Body of pancreas (tissue), 4 donors: ENCODE measurements at regions not wholly inside any gene's neighbourhood (a gene's known extent, or its start where the extent isn't known, plus 50 kb on each side); places are given as distances from the start of the nearest gene placed in this dataset.

Experiments
- ATAC-seq: fragments of 150-250 bp; one replicate; pipeline ENCODE4 v1.9.1; 2016
- DNase-seq, 4 donors: peaks; one replicate each; pipeline ENCODE4 v3.0.0-alpha.2; 2019
- H3K27ac ChIP-seq, 4 donors: fragments of 200-600 bp; sonication (generic); 1 replicate in 3 of 4; 2 replicates in 1 of 4; pipeline versions ENCODE4 v1.5.1 to v1.6.1; 2016 to 2019; ENCODE audit warnings: mild to moderate bottlenecking in 1 of 4, mixed read lengths in 1 of 4, moderate library complexity in 1 of 4
- H3K27me3 ChIP-seq, 2 donors: fragments of 200-600 bp; sonication (generic); one replicate each; pipeline ENCODE4 v1.6.0; 2016; ENCODE audit warnings: mild to moderate bottlenecking in 1 of 2
- H3K36me3 ChIP-seq, 2 donors: fragments of 200-600 bp; sonication (generic); replicated peaks in 1 of 2; 2 replicates each; pipeline ENCODE4 v1.5.1; 2016; ENCODE audit warnings: low read depth in 2 of 2; ENCODE audit not compliant: insufficient read depth in 1 of 2
- H3K4me1 ChIP-seq: fragments of 200-600 bp; sonication (generic); one replicate; pipeline ENCODE4 v1.6.0; 2016
- H3K4me3 ChIP-seq, 2 donors: fragments of 200-600 bp; sonication (generic); 1 replicate in 1 of 2; 2 replicates in 1 of 2; pipeline ENCODE4 v1.5.1; 2016 to 2019
- H3K9me3 ChIP-seq, 3 donors: fragments of 200-600 bp; sonication (generic); 1 replicate in 2 of 3; 2 replicates in 1 of 3; pipeline ENCODE4 v1.5.1; 2016
- CTCF ChIP-seq, 7 experiments: fragments of 450-650 bp in 4 of 7; fragments of 200-600 bp in 3 of 7; sonication (generic) in 3 of 7; IDR thresholded peaks; one replicate each; pipeline ENCODE4 v1.5.1; 2016 to 2019; ENCODE audit warnings: antibody characterized with exemption in 7 of 7
- POLR2A ChIP-seq, 3 donors: fragments of 450-650 bp; IDR thresholded peaks; one replicate each; pipeline ENCODE4 v1.6.1; 2016; ENCODE audit warnings: antibody characterized with exemption in 3 of 3, mild to moderate bottlenecking in 2 of 3
- WGBS, 2 donors: methylation state at CpG; one replicate each; pipeline ENCODE4 v1.1.5; 2017; 5-methylcytosine and 5-hydroxymethylcytosine counted together
- intact Hi-C: fragments of 100-400 bp; cut with DNase I; formaldehyde crosslinking; loops from one replicate; pipeline ENCODE4 v1.15.1; 2023

- Histone ChIP-seq H3K27ac (peak overlapping the region in 3 of 4 donors; percentile 90 to 91 (median 90)), H3K4me1 (peaks cover 44% of the 10 kb centered on the region), H3K9me3 (no peaks in the 10 kb centered on the region), H3K36me3 (no peaks in the 10 kb centered on the region), H3K27me3 (no peaks in the 10 kb centered on the region), H3K4me3 (no peak overlapping the region)
- ATAC-seq (no peak), DNase-seq (peak in 1 of 4 donors; percentile 8)
- 74 to 83% methylated on average over 3 to 6 of the region's 6 CpGs for WGBS, 2 donors
- intact Hi-C loops, result no loop called here
- TF ChIP-seq POLR2A (IDR thresholded peaks at IDR 0.05) (no peak), CTCF (IDR thresholded peaks at IDR 0.05) (no peak)
These were observed 113.6 kb upstream of the IPO9 start for GRCh38 chr1:201715351-201715750.

- DNase-seq, result peak in 2 of 4 donors; percentile 10 to 59
- peaks cover 44% of the 10 kb centered on the region for H3K4me1 ChIP-seq
These were observed 112.9 kb upstream of the IPO9 start for GRCh38 chr1:201715801-201716741.

GRCh38 chr1:201716742-201717135, 112.2 kb upstream of the IPO9 start:
- DNase-seq (peak in 1 of 4 donors; percentile 7), ATAC-seq (no peak)
- no peaks in the 10 kb centered on the region for H3K9me3 ChIP-seq
- H3K36me3 ChIP-seq, result no peaks in the 10 kb centered on the region
- no peak overlapping the region for H3K27ac ChIP-seq
- peaks cover 44% of the 10 kb centered on the region for H3K4me1 ChIP-seq
- H3K27me3 ChIP-seq, result no peaks in the 10 kb centered on the region
- no peak overlapping the region for H3K4me3 ChIP-seq
- TF ChIP-seq CTCF (IDR thresholded peaks at IDR 0.05) (no peak), POLR2A (IDR thresholded peaks at IDR 0.05) (no peak)
- intact Hi-C loops, result no loop called here
- WGBS, 2 donors, result 89 to 91% methylated on average over 7 of the region's 7 CpGs

More at GRCh38 chr1:201715801-201716741, 112.9 kb upstream of the IPO9 start:
- no peak for TF ChIP-seq CTCF (IDR thresholded peaks at IDR 0.05)
- no peak for TF ChIP-seq POLR2A (IDR thresholded peaks at IDR 0.05)
- 79 to 82% methylated on average over 11 of the region's 11 CpGs for WGBS, 2 donors
- intact Hi-C loops, result no loop called here
- Histone ChIP-seq H3K9me3 (no peaks in the 10 kb centered on the region), H3K27ac (peak overlapping the region in 2 of 4 donors; percentile 90 to 91), H3K27me3 (no peaks in the 10 kb centered on the region), H3K36me3 (no peaks in the 10 kb centered on the region), H3K4me3 (no peak overlapping the region)
- ATAC-seq, result no peak

GRCh38 chr1:201717286-201717685, 111.7 kb upstream of the IPO9 start:
- no peak for ATAC-seq
- H3K27me3 ChIP-seq, result no peaks in the 10 kb centered on the region
- WGBS, 2 donors, result 92 to 97% methylated on average over 3 of the region's 3 CpGs
- no peaks in the 10 kb centered on the region for H3K9me3 ChIP-seq
- intact Hi-C loops, result no loop called here
- H3K4me1 ChIP-seq, result peaks cover 41% of the 10 kb centered on the region
- DNase-seq, result peak in 1 of 4 donors; percentile 6
- H3K27ac ChIP-seq, result no peak overlapping the region
- H3K4me3 ChIP-seq, result no peak overlapping the region
- TF ChIP-seq CTCF (IDR thresholded peaks at IDR 0.05) (no peak), POLR2A (IDR thresholded peaks at IDR 0.05) (no peak)
- no peaks in the 10 kb centered on the region for H3K36me3 ChIP-seq
